ENCODE measurements at regions not wholly inside any gene's neighbourhood (a gene's known extent, or its start where the extent isn't known, plus 50 kb on each side); places are given as distances from the start of the nearest gene placed in this dataset.

GRCh38 chr13:30818323-30818960 lies 83.1 kb downstream of the ALOX5AP start:
- TF ChIP-seq CTCF (IDR thresholded peaks at IDR 0.05) (no peak), POLR2A (IDR thresholded peaks at IDR 0.05) (no peak)

Data from uterus (tissue), 2 donors.